22Rv1 (cell line): ENCODE measurements at regions not wholly inside any gene's neighbourhood (a gene's known extent, or its start where the extent isn't known, plus 50 kb on each side); places are given as distances from the start of the nearest gene placed in this dataset.
"Not testable (repeated sequence)": the region's sequence is repeated elsewhere in the genome, so short reads cannot be mapped to it uniquely, and the experiment has no call there.

Experiments used
- H3K27ac ChIP-seq: fragments of 450-650 bp; 2 replicates; pipeline ENCODE4 v1.5.1; 2017
- ZFX ChIP-seq: fragments of 450-650 bp; IDR thresholded peaks from 2 replicates; pipeline ENCODE4 v1.6.1; 2017; ENCODE audit warnings: antibody characterized with exemption, borderline replicate concordance
- TF ChIP-seq, protein P1 (sequence below): fragments of 450-650 bp; IDR thresholded peaks from 2 replicates; pipeline ENCODE4 v1.5.1; 2017; ENCODE audit warnings: mild to moderate bottlenecking

DNA sequence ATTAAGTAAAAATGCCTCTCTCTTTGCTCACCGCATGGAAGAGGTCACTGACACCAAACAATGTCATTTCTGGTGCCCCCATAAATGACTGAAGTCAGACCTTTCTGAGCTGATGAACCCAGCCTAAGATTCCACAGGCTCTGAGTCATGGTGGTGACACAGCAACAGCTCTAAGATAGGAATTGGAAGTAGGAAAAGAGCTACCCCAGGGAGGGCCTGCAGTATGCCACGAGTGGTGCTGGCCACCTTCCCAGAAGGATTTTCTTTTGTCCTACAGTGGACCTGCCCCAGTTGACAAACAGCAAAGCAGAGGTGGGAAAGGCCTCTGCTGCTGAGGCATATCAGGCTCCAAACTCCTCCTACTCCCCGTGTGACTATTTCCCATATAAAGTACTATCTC, 208.1 kb downstream of the MINAR1 start:
- TF ChIP-seq, protein P1, sequence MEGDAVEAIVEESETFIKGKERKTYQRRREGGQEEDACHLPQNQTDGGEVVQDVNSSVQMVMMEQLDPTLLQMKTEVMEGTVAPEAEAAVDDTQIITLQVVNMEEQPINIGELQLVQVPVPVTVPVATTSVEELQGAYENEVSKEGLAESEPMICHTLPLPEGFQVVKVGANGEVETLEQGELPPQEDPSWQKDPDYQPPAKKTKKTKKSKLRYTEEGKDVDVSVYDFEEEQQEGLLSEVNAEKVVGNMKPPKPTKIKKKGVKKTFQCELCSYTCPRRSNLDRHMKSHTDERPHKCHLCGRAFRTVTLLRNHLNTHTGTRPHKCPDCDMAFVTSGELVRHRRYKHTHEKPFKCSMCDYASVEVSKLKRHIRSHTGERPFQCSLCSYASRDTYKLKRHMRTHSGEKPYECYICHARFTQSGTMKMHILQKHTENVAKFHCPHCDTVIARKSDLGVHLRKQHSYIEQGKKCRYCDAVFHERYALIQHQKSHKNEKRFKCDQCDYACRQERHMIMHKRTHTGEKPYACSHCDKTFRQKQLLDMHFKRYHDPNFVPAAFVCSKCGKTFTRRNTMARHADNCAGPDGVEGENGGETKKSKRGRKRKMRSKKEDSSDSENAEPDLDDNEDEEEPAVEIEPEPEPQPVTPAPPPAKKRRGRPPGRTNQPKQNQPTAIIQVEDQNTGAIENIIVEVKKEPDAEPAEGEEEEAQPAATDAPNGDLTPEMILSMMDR, result no peak
- no peak for TF ChIP-seq ZFX
- no peak overlapping the region for H3K27ac ChIP-seq

DNA sequence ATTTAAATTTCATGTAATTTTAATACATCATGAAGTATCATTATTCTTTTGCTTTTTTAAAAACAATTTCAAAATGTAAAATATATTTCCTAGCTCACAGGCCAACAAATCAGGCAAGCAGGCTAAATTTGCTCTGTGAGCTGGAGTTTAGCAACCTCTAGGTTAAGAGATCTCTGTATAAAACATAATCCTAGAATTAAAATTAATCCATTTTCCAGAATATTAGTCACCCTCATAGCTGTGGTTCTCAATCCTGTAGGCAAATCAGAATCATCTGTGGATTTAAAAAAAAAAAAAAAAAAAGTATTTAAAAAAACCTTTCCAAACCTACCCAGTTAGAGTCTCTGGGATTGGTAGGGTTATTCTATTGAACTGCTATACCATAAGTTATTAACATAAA, 209.7 kb downstream of the MINAR1 start:
- H3K27ac ChIP-seq, result no peak overlapping the region
- TF ChIP-seq ZFX, result no peak
- TF ChIP-seq, protein P1, result no peak

DNA sequence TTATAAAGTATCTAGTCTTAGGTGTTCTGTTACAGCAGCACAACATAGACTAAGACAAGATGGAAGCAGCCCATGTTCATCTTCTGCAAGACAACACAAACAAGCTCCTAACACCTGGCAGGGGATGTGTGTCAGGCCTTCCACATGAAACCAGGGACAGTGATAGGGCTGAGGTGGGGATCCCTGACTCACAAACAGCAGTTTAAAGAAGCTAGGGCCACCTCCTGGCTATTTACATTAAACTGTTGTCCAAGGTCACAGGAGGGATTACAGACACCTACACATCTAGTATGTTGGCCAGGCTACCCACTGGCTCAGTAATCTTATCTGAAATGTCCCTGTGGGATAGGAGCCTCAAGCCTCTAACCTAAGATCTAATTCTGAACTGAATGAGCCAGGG, 211.3 kb downstream of the MINAR1 start:
- no peak for TF ChIP-seq ZFX
- TF ChIP-seq, protein P1, result no peak
- H3K27ac ChIP-seq, result no peak overlapping the region

DNA sequence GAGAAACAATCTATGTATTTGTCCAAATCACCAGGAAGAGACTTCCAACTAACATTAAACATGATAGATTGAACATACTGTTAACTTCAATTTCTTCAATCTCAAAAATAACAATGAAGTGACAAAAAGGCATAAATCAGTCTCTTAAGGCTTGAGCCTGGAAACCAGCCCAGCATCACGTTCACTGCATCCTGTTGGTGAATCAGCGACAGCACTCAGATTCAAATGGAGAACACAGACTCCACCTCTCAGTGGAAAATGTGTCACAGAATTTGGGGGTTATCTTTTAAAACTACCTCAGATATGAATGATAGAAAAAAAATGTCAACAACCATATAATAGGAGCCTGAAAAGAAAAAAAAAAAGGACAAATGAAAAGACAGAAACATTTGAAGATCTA, 212.0 kb downstream of the MINAR1 start:
- no peak overlapping the region for H3K27ac ChIP-seq
- TF ChIP-seq, protein P1, result no peak
- TF ChIP-seq ZFX, result no peak

DNA sequence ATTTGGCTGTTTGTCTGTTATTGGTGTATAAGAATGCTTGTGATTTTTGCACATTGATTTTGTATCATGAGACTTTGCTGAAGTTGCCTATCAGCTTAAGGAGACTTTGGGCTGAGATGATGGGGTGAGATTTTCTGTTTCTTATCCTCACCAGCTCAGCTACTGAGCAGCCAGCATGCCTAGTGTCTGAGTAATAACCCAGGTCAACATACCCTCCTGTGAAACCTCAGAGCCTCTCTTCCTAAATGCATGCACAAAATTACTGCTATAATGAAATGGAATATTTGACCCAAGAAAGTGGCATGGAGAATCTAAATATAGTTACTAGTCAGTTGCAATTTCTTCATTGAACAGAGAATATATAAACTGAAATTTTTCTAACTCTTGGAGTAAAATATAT, 220.8 kb downstream of the MINAR1 start:
- H3K27ac ChIP-seq, result not testable (repeated sequence)

DNA sequence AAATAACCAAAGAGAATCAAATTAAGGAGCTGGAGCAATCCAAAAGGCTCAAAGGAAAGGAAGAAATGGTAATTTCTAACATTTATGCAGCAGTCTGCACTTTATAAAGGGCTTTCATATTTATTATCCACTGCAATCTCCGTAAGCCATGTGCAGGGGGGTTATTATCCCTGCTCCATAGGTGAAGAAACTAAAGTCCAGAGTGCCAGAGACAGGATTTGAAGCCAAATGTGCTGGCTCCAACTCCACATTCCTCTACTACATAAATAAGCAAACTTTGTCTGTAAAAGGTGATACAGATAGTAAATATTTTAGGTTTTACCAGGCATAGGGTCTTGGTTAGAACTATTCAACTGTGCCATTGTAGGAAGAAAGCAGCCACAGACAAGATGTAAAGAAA, 221.4 kb downstream of the MINAR1 start:
- H3K27ac ChIP-seq, result no peak overlapping the region
- TF ChIP-seq, protein P1, result no peak
- TF ChIP-seq ZFX, result no peak

DNA sequence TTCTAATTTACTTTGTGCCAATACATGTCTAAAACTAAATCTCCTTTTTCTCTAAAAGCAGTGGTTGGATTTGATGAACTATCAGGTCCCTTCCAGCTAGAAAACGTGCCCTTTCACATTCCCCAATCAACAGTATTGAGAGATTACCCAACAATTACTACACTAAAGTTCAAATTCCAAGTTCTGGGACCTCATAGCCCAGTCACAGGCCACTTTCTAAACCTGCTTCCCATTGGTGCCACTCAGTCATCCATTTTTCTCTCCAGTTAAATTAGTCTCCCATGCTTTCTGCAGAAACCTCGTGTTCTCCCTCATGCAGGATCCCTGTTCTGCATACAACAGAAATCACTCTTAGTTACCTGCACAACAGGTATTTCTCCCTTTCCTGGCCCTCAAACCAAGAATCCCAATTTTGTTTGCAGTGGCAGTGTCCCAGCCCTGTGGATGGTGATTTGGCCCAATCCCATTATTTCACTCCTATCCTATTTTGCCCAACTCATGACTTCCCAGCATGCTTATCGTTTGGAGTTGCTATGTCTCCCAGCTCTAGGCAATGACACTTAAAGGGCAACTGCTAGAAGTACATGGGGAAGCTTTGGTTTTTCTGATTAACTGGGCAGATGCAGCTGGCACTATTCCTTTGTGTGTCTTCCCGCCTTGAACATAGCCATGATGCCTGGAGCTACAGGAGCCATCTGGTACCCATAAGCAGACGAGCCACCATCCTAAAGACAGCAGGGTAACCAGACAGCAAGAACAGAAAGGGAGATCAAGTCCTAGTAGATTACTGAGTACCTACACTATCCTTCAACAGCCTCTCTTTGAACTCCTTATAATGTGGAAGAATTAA, 224.2 kb downstream of the MINAR1 start:
- TF ChIP-seq, protein P1, result no peak
- no peak for TF ChIP-seq ZFX
- no peak overlapping the region for H3K27ac ChIP-seq

DNA sequence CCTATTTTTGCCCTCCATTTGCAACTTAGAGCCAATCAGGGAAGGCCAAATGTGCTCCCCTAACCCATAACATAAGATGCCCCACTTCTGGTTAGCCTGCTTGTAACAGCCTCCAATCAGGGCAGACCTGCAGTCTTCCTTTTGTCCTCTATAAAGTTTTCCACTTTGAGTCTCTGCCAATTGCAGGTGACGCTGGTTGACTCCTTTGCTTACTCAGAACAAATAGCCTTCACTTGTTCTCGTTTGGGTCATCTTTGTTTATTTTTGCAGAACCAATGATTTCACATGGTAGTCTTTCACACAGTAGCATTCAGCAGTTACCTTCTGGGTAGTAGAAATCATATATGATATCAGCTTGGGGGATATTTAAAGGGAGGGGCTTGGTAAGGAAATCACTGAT, 225.6 kb downstream of the MINAR1 start:
- TF ChIP-seq ZFX, result no peak

More for the DNA sequence above, 225.6 kb downstream of the MINAR1 start:
- no peak overlapping the region for H3K27ac ChIP-seq
